GM21528 (cell line): ENCODE measurements at regions not wholly inside any gene's neighbourhood (a gene's known extent, or its start where the extent isn't known, plus 50 kb on each side); places are given as distances from the start of the nearest gene placed in this dataset.

Source experiments
- ATAC-seq: cut with Tn5 transposase; IDR thresholded peaks from one replicate; pipeline ENCODE4 v1.9.1; 2021; ENCODE audit warnings: mild to moderate bottlenecking, moderate library complexity; ENCODE audit not compliant: unreplicated experiment, low FRiP score

GRCh38 chr13:84563611-84564010 lies 681.3 kb upstream of the SLITRK1 start:
- ATAC-seq = no peak

DNA sequence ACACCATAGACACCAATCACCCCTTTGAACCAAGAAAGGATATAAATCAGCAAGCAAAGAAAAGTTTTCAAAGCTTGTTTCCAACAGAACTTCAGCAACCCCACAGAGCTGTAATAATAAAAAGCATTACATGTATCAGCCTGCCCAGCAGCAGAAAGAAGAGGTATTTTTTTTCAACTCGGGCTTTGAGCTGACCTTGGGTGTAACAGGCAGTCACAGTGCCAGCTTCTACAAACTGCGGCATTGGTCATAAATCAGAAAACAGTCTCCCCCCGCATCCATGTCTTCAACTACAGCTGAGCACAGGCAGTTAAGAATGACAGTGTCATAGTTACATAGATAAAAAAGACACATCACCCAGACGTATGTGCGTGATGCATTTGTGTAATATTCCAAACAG lies 671.0 kb upstream of the SLITRK1 start:
- no peak for ATAC-seq

DNA sequence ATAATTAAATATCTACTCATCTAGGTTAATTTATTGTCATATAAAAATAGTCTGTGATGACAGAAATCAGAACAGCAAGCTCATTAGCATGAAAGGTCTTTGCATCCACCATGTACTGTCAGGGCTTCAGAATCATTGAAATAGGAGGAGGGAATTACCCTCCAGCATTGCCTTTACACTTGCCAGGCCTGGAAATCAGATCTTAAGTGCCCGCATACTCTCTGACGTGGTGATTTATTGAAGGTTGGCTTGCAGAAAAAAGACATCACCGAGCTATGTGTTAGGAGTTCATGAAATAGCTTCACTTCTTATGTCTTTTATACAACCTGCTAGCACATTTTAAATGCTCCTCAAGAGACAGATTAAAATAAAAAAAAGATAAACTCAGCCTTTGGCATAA lies 661.7 kb upstream of the SLITRK1 start:
- no peak for ATAC-seq

DNA sequence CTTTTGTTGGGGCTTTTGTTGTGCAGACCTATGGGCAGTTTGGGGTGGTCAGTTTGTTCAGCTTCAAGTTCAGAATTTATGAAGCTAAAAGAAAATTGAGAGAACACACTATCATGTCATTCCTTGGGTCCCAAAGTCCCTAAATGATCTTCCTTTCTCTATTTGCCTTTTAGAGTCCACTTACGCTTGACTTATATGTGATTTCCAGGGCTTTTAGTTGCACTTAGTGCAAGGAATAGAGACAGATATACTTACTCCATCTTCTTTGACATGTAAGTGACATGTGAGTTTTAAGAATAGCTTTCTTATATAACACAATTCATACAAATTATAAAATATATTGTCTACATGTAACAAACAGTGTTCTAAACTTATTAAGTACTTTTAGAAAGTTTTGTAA lies 660.1 kb upstream of the SLITRK1 start:
- no peak for ATAC-seq

GRCh38 chr13:84536906-84537305 lies 654.6 kb upstream of the SLITRK1 start:
- no peak for ATAC-seq

DNA sequence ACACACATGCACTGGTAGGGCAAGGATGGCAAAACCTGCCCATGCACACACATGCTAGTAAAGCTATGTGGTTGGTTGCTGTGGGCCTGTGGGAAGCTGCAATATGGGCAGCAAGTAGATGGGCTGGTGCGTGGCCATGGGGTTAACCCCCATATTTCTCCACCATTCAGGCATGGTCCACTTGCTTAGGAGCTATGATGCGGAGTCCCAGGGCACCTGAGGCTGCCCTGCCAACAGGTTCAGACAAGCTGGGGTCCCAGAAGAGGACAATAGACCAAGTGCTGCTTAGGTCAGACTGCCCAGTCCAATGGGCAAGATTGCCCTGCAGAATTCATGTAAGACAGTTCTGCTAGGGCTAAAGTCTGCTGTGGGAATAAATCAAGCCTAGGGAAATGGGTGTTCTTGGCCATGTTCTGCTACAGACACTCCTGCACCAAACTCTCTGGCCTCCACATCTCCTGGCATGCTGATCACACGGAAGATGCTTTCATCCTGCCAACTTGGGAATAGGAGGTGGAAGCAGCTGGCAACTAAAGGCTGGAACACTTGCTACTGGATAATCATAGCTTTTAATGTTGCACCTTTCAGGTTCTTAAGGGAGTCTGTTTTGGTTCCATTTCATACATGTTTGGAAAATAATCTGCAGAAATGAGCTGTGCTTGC lies 646.3 kb upstream of the SLITRK1 start:
- ATAC-seq = no peak

- ATAC-seq = no peak
These were observed 643.6 kb upstream of the SLITRK1 start for GRCh38 chr13:84525865-84526264.

- ATAC-seq = no peak
These were observed 642.3 kb upstream of the SLITRK1 start for GRCh38 chr13:84524586-84524985.

- no peak for ATAC-seq
These were observed 617.7 kb upstream of the SLITRK1 start for GRCh38 chr13:84500016-84500415.

GRCh38 chr13:84497613-84498012 lies 615.3 kb upstream of the SLITRK1 start:
- ATAC-seq = no peak

DNA sequence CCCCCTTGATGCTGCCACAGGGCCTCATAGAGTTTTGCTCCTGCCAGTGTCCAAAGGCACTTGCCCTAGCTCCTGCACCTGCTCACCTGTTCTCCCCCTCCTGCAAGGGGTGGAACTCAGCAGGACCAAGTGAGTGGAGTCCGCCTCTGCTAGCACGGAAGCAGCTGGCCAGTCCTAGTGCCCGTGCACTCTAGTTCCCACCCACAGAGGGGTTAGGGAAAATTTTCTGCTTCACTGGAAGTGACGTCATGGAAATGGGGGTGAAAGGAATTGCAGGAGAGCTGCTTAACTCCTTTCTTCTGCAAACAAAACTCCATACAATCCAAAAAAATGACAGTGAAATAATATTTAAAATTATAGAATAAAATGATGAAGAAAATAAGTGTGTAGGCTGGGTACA lies 609.7 kb upstream of the SLITRK1 start:
- ATAC-seq = no peak

- no peak for ATAC-seq
These were observed 605.5 kb upstream of the SLITRK1 start for GRCh38 chr13:84487752-84488151.

DNA sequence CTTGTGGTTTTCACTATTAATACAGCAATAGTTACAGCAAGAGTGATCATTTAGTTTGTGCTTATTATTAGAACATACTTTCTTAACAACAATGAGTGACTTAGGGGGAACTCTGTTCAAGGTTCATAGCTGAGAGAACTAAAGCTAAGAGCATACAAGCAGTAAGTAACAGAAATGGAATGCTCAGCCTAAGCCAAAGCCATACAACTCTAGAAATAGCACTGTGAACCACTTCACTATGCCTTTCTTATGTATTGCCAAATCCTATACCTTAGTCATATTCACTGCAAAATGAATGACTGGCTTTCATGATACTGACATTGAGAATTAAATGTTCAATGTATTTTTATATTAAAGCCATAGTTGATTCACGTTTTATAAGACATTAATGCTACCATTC lies 599.7 kb upstream of the SLITRK1 start:
- no peak for ATAC-seq

- no peak for ATAC-seq
These were observed 597.4 kb upstream of the SLITRK1 start for GRCh38 chr13:84479656-84480055.

DNA sequence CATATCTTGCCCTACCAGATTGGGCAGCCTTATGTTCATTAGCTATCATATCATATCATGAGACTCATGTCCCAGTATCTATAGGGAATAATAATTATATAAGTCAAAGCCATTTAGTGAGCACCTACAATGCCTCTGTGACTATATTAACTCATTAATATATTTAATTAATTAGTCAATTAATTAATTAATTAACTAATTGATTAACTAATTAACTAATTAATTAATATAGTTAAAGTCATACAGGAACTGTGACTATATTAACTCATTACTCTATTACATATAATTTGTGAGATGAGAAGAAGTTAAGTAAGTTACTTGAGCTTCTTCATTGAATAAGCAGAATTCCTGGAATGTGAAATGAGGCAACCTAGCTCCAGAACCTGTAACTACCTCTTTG lies 588.3 kb upstream of the SLITRK1 start:
- ATAC-seq = no peak

DNA sequence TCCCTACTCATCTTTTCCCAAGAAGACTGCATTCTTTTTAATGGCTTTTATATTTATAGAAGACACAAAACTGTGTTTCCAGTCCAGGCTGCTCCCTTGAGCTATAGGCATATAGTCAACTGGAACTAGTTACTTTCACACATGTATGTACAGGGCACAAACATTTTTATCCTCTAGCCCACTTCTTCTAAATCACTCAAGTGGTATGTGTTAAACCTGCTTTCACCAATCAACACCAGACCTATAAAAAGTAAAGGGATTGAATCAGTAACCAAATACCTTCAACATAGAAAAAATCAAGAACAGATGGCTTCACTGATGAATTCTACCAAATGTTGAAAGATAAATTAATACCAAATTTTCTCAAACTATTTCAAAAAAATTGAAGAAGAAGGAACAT lies 584.2 kb upstream of the SLITRK1 start:
- no peak for ATAC-seq

- no peak for ATAC-seq
These were observed 578.7 kb upstream of the SLITRK1 start for GRCh38 chr13:84460989-84461388.

- no peak for ATAC-seq
These were observed 573.0 kb upstream of the SLITRK1 start for GRCh38 chr13:84455143-84455905.

DNA sequence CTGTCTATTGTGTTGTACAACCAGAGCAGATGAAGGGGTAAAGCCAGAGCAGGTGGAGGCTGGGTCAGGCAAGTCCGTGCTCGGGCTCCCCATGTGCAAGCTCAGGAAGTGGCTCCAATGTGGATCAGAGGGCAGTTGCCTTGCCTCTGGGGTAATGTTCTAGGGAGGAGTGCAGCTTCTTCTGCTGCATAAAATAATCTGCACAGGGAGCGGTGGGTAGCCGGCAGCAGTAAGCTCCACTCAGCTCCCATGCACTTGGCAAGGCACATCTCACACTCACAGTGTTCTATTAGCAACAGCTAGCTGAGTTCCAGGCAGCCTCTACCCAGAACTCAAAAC lies 565.3 kb upstream of the SLITRK1 start:
- no peak for ATAC-seq

- no peak for ATAC-seq
These were observed 564.8 kb upstream of the SLITRK1 start for GRCh38 chr13:84446972-84447639.

GRCh38 chr13:84445776-84446175 lies 563.5 kb upstream of the SLITRK1 start:
- no peak for ATAC-seq

GRCh38 chr13:84443463-84443862 lies 561.2 kb upstream of the SLITRK1 start:
- ATAC-seq = no peak
